ENCODE measurements at regions not wholly inside any gene's neighbourhood (a gene's known extent, or its start where the extent isn't known, plus 50 kb on each side); places are given as distances from the start of the nearest gene placed in this dataset.

DNA sequence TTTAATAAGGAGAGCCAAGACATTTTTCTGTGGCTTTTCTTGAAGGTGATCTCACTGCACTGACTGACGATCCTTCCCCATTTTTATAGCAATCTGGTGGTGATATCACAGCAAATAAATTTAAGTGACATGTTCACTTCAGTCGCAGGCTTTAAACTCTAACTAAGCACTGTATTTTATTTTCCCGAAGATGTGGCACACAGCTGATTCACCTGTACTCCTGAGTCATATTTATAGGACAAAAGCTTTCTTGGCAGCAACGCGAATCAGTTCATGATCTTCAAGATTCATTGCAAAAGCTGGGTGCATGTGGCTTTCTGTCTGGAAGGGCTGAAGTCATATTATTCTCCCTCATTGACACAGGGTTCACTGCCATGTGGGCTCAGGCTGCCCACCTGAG, 79.8 kb upstream of the TUNAR start:
- Histone ChIP-seq H3K9me3 (ENCODE audit: control insufficient read depth in 4 of 4, insufficient read depth in 3 of 4, low read length in 3 of 4) (no peaks in the 10 kb centered on the region), H3K36me3 (ENCODE audit: control insufficient read depth in 4 of 4, insufficient read depth in 4 of 4, low read length in 4 of 4) (no peaks in the 10 kb centered on the region), H3K9ac (ENCODE audit: insufficient read depth in 1 of 2, low read length in 2 of 2) (no peak overlapping the region), H3K27ac (ENCODE audit: low read depth in 1 of 2, low read length in 1 of 2) (no peak overlapping the region), H3K27me3 (ENCODE audit: control insufficient read depth in 3 of 3, insufficient read depth in 3 of 3, low read length in 2 of 3) (no peaks in the 10 kb centered on the region), H3K4me3 (no peak overlapping the region), H3K4me1 (ENCODE audit: control insufficient read depth in 5 of 5, insufficient read depth in 5 of 5, low read length in 5 of 5) (no peaks in the 10 kb centered on the region)
- WGBS, 2 donors, result 70 to 83% methylated on average over 5 of the region's 5 CpGs
- no peak for ATAC-seq (ENCODE audit: insufficient read depth, low FRiP score)
- DNase-seq, result no peak
- TF ChIP-seq, protein P1, sequence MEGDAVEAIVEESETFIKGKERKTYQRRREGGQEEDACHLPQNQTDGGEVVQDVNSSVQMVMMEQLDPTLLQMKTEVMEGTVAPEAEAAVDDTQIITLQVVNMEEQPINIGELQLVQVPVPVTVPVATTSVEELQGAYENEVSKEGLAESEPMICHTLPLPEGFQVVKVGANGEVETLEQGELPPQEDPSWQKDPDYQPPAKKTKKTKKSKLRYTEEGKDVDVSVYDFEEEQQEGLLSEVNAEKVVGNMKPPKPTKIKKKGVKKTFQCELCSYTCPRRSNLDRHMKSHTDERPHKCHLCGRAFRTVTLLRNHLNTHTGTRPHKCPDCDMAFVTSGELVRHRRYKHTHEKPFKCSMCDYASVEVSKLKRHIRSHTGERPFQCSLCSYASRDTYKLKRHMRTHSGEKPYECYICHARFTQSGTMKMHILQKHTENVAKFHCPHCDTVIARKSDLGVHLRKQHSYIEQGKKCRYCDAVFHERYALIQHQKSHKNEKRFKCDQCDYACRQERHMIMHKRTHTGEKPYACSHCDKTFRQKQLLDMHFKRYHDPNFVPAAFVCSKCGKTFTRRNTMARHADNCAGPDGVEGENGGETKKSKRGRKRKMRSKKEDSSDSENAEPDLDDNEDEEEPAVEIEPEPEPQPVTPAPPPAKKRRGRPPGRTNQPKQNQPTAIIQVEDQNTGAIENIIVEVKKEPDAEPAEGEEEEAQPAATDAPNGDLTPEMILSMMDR (IDR thresholded peaks at IDR 0.05; ENCODE audit: control extremely low read depth, extremely low read depth), result no peak

DNA sequence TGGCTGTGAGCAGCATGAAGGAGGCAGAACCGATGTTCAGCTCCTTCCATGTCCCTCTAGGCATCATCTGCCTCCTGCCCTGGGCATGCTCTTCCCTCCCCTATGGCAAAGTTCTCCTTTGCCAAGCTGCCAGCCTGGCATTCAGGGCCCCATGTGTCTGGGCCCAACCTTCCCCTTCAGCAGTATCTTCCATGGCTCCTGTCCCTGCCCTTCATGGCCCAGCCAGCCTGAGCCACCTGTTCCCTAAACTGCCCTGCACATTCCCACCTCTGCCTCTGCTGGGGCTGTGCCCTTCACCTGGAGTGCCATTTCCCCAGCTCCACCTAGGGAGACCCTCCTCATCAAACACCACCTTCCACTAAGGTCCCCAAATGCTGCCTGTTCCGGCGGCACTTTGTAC, 74.0 kb upstream of the TCL1A start:
- ATAC-seq (ENCODE audit: insufficient read depth, low FRiP score) (no peak), DNase-seq (no peak)
- Histone ChIP-seq H3K9me3 (ENCODE audit: control insufficient read depth in 4 of 4, insufficient read depth in 3 of 4, low read length in 3 of 4) (peaks cover 0 to 9% (median 0%) of the 10 kb centered on the region in 4 donors), H3K4me1 (ENCODE audit: control insufficient read depth in 5 of 5, insufficient read depth in 5 of 5, low read length in 5 of 5) (no peaks in the 10 kb centered on the region), H3K27ac (ENCODE audit: low read depth in 1 of 2, low read length in 1 of 2) (no peak overlapping the region), H3K9ac (ENCODE audit: insufficient read depth in 1 of 2, low read length in 2 of 2) (no peak overlapping the region), H3K4me3 (no peak overlapping the region), H3K36me3 (ENCODE audit: control insufficient read depth in 4 of 4, insufficient read depth in 4 of 4, low read length in 4 of 4) (no peaks in the 10 kb centered on the region), H3K27me3 (ENCODE audit: control insufficient read depth in 3 of 3, insufficient read depth in 3 of 3, low read length in 2 of 3) (no peaks in the 10 kb centered on the region)
- TF ChIP-seq, protein P1 (IDR thresholded peaks at IDR 0.05; ENCODE audit: control extremely low read depth, extremely low read depth), result no peak
- 75 to 89% methylated on average over 3 of the region's 3 CpGs for WGBS, 2 donors

DNA sequence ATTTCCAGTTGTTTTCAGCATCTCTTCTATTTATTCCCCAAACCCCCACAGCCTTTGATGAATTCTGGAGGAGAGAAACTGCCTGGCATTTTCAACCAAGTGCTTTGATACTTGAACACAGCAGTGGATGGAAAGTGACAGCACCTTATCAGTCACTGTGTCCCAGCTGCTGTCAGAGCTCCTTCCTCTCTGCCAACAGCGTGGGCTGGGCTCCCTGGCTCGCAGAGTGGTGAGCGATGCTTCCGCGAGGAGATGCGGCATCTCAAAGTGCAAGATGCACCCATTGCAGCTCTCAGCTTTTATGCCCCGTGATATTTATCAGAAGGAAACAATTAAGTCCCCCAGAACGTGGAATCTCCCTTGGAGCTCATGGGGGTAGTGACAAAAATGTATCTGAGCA, 72.6 kb upstream of the TCL1A start:
- ATAC-seq (ENCODE audit: insufficient read depth, low FRiP score), result no peak

DNA sequence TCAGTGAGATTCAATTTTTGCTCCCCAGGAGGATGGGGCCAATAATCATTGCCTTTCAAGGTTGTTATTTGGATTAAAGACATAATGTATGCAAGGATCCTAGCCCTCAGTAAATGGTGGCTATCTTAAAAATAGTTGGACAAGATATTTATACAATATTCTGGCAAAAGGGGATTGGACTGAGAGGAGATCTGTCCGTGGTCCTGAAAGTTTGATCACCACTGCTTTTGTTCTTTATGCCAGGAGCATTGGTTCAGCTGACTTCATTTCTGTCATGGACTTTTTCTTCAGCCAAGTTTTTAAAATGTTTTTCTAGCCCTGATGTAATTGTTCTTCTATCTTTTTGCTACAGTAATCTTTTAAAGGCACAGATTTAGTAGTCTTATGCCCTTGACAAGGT, 70.2 kb upstream of the TCL1A start:
- Histone ChIP-seq H3K36me3 (ENCODE audit: control insufficient read depth in 4 of 4, insufficient read depth in 4 of 4, low read length in 4 of 4) (no peaks in the 10 kb centered on the region), H3K27me3 (ENCODE audit: control insufficient read depth in 3 of 3, insufficient read depth in 3 of 3, low read length in 2 of 3) (no peaks in the 10 kb centered on the region), H3K27ac (ENCODE audit: low read depth in 1 of 2, low read length in 1 of 2) (no peak overlapping the region), H3K4me3 (no peak overlapping the region), H3K9ac (ENCODE audit: insufficient read depth in 1 of 2, low read length in 2 of 2) (no peak overlapping the region), H3K9me3 (ENCODE audit: control insufficient read depth in 4 of 4, insufficient read depth in 3 of 4, low read length in 3 of 4) (peaks cover 0 to 7% (median 0%) of the 10 kb centered on the region in 4 donors), H3K4me1 (ENCODE audit: control insufficient read depth in 5 of 5, insufficient read depth in 5 of 5, low read length in 5 of 5) (no peaks in the 10 kb centered on the region)
- DNase-seq, result peak; percentile 43 to 87 (median 69)
- ATAC-seq (ENCODE audit: insufficient read depth, low FRiP score), result no peak
- TF ChIP-seq, protein P1 (IDR thresholded peaks at IDR 0.05; ENCODE audit: control extremely low read depth, extremely low read depth), result no peak
- 0 to 6% methylated on average over 1 of the region's 1 CpG for WGBS, 2 donors

More for the DNA sequence above, 72.6 kb upstream of the TCL1A start:
- WGBS, 2 donors, result 70 to 79% methylated on average over 8 of the region's 8 CpGs
- Histone ChIP-seq H3K4me1 (ENCODE audit: control insufficient read depth in 5 of 5, insufficient read depth in 5 of 5, low read length in 5 of 5) (no peaks in the 10 kb centered on the region), H3K36me3 (ENCODE audit: control insufficient read depth in 4 of 4, insufficient read depth in 4 of 4, low read length in 4 of 4) (no peaks in the 10 kb centered on the region), H3K9me3 (ENCODE audit: control insufficient read depth in 4 of 4, insufficient read depth in 3 of 4, low read length in 3 of 4) (peaks cover 0 to 9% (median 0%) of the 10 kb centered on the region in 4 donors), H3K4me3 (no peak overlapping the region), H3K9ac (ENCODE audit: insufficient read depth in 1 of 2, low read length in 2 of 2) (no peak overlapping the region), H3K27me3 (ENCODE audit: control insufficient read depth in 3 of 3, insufficient read depth in 3 of 3, low read length in 2 of 3) (no peaks in the 10 kb centered on the region), H3K27ac (ENCODE audit: low read depth in 1 of 2, low read length in 1 of 2) (no peak overlapping the region)
- no peak for DNase-seq
- TF ChIP-seq, protein P1 (IDR thresholded peaks at IDR 0.05; ENCODE audit: control extremely low read depth, extremely low read depth), result no peak
